GM19025 (cell line): ENCODE measurements at regions not wholly inside any gene's neighbourhood (a gene's known extent, or its start where the extent isn't known, plus 50 kb on each side); places are given as distances from the start of the nearest gene placed in this dataset.

Experiments used
- ATAC-seq: cut with Tn5 transposase; IDR thresholded peaks from one replicate; pipeline ENCODE4 v1.9.1; 2021; ENCODE audit warnings: mild to moderate bottlenecking, low read depth, moderate library complexity; ENCODE audit not compliant: unreplicated experiment

DNA sequence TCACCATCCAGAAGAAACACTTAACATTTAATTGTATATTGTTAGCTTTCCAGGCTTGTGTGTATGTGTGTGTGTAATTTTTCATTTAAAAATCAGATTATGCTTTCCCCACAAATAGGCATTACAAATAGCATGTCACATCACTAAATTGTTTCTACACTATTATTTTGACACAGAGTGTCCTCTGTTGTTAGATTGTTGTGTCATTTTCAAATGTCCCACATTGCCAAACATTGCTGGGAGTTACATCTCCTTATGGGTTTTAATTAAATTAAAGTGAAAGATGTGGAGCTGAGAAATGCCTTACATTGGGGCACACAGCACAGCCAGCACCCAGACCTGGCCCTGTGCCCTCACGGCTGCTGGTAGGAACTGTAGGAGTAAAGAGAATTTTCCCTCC lies 295.6 kb downstream of the ZEB1 start:
- ATAC-seq: no peak

DNA sequence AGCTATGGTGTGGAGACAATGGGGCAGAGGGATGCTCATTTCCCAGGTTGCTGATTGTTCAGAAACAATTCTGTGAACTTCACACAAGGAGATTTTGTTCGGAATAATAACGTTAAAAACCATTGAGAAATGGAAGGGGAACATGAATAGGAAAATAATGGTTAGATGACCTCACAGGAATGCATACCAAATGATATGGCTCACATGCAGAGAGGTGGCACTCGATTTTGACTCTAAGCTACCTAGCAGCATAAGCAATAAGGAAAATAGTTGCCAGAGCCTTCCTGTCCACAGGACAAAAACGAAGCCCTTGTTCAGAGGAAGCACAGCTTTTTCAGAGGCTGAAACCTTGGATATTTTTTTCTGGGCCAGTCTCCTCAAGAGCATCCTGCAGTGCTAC lies 293.1 kb downstream of the ZEB1 start:
- no peak for ATAC-seq

DNA sequence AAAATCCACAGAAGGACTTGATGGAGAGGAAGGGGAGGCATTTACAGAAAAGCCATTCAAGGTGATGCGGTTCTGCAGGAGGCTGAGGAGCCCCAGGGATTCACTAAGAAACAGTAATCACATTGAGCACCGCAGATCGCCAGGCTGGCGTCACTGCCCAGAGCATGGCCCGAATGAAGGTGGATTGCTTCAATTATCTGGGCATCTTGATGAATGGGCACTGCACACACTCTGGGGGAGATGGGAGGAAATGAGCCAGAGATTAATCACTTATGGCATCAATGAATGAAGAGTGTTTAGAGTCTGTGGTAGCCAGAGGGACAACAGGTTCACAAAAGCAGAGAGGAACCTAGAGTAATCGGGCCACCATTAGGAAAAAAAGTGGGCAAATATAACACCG lies 292.1 kb downstream of the ZEB1 start:
- ATAC-seq: no peak

DNA sequence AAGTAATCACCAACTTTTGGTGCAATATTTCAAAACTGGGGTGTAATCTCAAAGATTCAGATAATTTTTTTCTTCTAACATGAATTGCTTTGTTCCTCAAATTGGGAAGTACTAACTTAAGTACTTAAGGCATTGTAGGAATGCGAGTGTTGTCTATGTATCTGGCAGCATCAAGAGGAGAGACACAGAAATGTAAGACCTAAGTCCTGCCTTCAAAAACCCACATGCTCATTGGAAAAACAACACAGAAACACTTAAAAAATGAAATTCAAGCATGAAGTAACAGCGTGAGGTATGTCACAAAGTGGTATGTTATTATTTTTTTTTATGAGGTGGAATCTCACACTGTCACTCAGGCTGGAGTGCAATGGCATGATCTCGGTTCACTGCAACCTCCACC lies 288.5 kb downstream of the ZEB1 start:
- no peak for ATAC-seq

DNA sequence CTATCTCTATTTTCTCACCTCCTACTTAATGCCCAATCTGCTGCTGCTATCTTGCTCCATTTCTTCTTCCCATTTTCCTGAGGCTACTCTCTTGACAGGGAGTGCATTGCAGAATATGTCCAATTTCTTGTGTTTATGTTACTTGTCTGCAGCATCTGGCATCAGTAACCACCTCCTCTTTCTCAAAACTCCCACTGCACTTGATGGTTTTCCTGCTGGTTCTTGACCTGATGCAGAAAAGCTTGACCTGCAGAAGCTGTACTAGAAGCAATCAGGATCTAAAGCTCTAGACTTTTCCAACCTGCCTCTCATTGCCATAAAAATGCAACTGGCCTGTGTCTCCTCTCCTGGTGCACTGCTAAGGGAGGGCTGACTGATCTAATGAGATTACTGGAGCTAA lies 287.8 kb downstream of the ZEB1 start:
- no peak for ATAC-seq

DNA sequence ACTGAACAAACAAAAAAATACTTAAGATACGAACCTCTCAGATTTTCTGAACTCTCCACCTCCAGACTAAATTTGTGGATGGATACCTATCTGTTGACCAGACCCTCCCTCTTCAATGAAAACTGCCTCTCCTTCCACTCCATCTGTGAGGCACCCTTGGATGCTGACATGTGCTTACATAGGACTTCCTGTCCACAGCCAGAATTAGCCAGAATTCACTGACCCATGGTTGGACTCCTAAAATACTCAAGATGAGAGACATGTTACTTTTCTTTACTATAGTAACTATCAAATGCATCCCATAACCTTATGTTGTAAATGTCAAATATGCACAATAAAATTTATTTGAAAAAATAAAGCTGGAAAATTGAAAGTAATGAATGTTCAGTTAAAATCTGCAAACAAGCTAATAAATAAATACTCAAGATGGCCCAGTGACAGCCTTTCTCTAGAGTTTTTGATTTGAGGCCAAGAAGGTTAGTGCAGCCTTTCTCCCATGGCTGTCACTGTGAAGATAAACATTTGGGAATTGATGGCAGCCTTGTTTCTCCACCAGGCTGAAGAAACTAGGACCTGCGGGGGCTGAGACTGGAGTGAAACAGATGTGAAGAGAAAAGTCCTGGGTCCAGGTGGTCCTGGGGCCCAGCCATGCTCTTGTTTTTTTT lies 287.0 kb downstream of the ZEB1 start:
- ATAC-seq: no peak

DNA sequence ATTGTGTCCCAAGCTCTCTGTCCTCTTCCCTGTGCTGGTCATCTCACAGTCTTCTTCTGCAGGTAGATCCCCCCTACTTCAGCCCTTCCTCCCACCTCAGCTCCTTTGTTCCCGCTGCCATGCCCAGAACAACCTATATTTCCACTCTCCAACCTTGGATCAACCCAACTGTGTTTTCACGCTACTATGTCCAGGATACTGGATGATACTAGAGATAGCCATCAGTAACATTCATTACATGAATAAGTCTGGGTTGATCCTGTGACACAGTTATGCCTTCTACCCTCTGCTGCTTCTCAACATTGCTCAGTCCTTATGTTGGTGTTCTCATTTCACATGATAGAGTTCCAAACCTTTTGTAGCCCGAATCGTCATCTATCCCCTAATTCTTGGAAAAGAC lies 286.4 kb downstream of the ZEB1 start:
- no peak for ATAC-seq

DNA sequence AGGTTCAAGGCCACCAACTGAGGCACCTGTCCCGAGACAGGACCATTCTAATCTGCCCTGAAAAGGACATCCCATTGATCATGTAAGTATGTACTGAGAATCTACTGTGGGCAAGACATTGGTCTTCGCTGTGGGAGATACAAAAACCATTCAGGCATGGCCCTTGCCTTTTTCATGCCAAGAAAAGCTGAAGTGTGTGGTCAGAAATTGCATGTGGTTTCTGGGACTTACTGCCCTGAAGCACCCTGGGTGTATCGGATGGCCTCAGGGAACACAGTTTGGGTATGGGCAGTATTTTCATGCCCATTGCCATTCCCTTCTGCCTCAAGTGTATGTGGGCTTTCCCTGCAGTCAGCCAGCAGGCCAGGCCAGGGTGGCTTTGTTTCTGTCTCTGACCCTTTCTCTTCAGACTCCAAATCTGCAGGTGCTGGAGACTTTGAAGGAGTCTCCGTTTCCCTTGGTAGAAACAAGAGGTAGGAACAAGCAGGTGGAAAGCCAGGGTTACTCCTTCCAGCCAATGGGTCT lies 285.7 kb downstream of the ZEB1 start:
- no peak for ATAC-seq

DNA sequence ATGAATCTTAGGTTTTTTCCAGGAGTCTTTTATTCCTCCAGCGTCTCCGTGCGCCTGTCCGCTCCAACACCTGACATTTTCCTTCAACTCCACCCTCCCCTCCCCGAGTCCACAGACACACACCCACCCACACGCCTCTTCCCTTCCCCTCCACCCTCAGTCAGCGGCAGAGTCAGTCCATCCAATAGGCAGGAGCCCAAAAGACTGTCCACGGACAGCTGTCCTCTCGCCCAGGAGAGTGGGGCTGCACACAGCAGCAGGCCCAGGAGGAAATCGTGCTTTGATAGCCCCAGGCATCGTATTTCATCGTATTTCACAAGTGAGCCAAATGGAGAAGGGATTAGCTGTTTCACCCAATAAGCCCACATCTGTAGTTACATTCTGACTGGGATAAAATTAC lies 285.1 kb downstream of the ZEB1 start:
- ATAC-seq: no peak

DNA sequence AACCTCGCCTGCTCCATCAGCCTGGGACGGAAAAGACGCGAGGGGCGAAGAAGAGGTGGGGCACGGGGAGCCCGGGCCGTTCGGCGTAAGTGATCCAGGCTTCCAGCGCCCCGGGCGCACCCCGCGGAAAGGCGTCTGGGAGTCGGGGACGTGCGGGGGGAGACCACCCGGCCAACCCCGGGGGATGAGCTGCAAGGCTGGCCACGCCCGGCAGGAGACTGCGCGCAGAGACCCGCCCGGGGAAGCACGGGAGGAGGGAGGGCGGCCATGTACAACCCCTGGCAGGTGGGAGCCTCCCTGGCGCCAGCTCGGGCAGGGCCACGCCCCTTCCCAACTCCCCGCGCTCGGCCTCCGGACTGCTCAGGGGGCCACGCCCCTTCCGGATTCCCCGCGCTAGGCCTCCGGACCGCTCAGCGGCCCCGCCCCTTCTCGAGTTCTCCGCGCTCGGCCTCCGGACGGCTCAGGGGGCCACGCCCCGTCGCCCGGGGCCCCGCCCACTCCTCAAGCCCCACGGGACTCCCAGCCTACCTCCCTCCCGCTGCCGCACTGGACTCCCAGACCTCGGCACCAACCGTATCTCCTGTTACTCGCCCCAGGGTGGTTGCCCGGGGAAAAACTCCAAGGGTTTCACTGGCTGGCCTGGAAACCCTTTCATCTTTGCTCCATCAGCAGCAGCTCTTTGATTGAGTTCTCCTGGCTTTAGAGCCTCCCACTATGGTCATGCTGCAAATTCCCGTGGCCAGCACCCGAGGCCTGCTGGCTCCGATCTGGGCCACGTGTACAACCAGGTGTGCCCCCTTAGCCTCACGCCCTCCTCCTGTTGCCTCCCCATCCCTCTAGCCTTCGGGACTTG lies 284.4 kb downstream of the ZEB1 start:
- peak; percentile 99 for ATAC-seq

DNA sequence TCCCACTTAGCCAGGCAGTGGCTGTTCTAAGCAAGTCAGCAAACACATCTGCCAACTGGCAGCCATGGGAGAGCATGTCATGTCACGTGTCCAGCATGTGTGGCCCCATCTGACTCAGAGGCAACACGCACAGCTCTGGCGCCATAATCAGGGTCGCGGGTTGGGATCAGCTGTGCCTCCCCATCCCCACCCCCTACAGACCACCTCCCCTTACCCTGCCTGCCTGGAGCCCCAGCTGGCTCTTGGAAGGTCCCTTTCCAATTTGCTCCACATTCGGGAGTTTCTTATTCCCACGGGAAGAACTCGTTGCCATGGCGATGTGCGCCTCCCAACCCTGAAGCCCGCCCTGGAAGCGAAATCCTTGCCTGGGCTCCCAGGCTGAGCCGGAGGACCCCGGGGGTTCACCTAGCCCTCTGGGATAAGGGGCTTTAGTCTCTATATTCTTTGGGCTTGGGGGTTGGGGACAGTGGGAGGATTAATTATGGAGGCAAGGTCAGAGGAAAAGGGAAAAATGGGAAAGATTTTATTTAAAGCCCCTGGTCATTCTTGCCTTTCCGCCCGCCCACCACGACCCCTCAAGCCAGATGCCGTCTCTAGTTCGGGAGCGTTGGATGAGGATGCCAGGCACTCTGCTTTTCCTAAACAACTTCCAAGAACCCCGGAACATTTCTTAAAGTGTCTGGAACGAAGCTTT lies 283.7 kb downstream of the ZEB1 start:
- ATAC-seq: no peak

DNA sequence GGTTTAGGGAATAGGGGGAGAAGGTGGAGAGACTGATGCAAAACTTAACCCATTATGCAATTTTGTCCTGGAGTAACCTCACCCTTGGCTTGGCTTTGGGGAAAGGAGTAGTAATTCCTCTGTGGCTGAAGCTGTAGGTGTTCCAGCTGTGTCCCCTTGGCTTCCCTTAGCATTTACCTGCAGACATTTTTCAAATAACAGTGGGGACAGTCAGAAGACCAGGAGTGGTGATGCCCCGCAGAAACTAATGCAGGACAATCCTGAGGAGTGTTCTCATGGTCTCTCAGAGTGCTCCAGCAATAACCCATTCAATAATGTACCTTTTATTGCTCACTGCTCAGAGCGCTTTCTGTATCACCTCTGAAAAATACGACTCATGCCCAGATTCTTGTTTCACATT lies 282.1 kb downstream of the ZEB1 start:
- no peak for ATAC-seq

DNA sequence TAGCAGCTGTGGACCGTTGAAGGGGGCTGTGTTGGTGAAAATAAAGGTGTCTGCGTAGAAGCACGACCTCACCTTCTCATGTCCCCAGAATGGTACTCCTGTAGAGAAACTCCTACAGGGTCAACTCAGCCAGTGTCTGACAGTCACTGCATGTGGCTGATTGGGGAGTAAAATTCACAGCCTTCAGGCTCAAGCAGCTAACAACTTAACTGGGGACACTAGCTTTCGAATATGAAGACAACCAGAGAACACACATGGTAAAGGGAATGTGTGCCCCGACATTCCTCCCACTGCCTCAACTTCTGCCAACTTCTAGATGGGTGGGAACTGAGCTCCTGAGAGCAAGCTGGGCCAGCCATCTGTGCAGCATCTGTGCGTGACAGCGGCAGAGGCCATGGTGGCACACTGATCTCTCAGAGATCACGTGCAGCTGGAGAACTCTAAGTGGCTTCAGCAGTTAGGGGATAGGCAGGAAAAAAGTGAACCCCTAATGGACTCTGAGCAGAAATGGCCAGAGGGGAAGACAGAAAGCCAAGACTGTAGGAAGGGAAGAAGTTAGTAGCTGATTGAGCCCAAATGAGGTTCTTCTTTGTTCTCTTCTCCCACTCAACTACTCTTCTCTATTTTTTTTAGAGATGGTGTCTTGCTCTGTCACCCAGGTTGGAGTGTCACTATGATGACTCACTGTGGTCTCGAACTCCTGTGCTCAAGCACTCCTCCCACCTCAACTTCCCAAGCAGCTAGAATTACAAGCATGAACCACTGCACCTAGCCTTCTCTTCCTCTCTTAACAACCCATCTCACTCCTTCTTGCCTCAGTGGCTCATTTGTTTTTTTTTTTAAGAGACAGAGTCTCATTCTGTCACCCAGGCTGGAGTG lies 280.8 kb downstream of the ZEB1 start:
- ATAC-seq: no peak

DNA sequence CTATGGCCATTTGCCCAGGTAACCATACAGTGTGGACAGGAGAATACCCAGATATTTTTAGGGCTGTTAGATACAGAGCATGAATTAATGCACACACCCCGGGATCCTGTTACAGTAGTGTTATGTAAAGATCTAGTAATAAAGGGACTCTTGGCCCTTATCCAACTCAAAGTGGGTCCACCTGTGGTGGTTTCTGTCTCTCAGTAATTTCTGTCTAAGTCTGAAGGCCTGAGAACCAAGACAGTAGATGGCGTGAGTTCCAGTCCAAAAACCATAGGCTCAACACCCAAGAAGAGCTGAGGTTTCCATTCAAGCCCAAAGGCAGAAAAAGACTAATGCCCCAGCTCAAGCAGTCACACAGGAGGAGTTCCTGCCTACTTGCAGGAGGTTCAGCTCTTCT lies 277.7 kb downstream of the ZEB1 start:
- ATAC-seq: no peak

DNA sequence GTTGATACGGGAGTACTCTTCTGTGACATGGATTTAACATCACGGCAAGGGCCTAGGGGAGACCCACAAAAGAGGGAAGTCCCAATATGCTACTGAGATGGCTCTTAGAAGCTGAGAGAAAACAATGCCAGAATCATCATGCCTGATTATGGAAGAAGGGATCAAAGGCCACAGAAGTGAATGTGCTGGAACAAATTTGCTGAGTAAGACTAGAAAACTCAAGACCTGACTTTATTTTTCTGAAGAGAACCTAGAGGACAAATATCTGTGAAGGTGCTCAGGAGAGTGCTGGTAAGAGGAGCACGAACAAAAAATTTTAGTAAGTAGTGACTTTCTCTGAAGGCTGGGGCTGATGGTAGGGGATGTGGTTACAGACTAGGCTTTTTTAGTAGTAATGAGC lies 277.0 kb downstream of the ZEB1 start:
- no peak for ATAC-seq

DNA sequence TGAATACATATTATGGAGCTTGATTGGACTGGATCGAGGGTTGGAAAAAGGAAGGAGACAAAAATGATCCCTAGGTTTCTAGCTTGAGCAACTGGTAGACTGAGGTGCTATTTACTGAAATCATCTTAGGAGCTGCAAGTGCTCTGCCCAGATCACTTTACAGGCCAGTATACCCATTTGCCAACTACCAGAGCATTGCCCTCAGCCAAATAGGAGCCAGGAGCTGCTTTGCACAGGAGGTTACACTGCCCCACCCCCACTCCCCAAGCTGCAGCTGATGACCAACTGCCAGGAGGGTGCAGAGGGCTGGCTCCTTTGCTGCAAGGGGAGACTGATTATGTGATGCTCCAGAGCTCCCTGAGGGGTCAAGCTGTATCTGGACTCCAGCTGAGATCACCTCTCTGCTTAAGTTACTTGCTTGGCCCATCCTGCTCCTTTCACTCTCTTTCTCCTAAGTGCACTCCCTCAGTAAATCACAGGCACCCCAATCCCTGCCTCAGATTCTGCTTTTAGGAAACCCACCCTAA lies 275.4 kb downstream of the ZEB1 start:
- ATAC-seq: no peak

DNA sequence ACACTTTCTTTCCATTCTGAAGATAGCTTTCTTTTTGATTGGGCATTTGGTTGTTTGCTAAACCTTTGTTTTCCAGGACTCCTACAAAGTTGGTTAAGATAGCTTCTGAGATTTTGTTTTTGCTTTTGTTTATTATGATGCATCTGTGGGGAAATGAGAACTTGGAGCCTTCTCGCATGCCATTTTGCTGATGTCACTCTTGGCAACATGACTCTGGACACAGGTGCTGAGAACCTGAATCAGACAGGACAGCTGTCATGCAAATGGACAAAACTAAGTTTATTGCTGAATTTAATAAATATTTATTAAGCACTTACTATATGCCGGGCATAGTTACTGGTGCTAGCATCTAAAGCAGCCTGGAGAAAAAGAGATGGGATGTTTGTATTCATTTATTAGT lies 274.1 kb downstream of the ZEB1 start:
- no peak for ATAC-seq

DNA sequence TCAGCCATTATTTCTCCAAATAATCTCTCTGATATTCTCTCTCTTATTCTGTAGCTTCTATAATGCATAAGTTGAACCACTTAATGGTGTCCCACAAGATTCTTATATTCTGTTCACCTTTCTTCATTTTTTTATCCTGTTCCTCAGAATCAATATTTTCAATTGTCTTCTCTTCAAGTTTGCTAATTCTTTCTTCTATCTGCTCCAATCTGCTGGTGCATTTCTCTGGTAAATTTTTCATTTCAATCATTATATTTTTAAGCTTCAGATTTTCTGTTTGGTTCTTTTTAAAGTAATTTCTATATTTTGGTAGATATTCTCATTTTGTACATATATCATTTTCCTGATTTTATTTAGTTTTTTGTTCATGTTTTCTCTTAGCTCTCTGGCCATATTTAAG lies 272.6 kb downstream of the ZEB1 start:
- ATAC-seq: no peak

DNA sequence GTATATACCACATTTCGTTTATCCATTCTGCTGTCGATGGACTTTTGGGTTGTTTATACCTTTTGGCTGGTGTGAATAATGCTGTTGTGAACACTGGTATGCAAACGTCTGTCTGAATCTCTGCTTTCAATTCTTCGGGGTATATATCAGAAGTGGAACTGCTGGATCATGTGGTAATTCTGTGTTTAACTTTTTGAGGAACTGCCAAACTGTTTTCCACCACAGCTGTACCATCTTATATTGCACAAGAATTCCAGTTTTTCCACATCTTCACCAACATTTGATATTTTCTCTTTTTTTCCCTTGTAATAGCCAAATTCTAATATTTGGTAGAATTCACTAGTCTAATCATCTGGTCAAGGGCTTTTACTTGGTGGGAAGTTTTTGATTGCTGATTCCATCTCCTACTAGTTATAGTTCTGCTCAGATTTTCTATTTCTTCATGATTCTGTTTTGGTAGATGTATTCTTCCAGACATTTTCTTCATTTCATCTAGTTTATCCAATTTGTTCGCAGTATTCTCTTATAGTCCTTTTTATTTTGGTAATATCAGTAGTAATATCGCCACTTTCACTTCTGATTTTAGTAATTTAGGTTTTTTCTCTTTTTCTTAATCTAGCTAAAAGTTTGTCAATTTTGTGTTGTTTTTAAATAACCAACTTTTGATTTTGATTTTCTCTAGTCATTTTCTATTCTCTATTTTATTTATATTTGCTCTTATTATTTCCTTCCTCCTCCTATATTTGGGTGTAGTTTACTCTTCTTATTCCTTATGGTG lies 271.2 kb downstream of the ZEB1 start:
- no peak for ATAC-seq
